Trophoblast cell (in vitro differentiated cells and primary cell): ENCODE measurements at regions not wholly inside any gene's neighbourhood (a gene's known extent, or its start where the extent isn't known, plus 50 kb on each side); places are given as distances from the start of the nearest gene placed in this dataset.

Experiments used
- DNase-seq, 2 donors: peaks; one replicate each; pipeline ENCODE4 v3.0.0-alpha.2; 2016
- H2AFZ ChIP-seq: 2 replicates; pipeline ENCODE4 v1.6.1; 2013; ENCODE audit warnings: low read length, moderate library complexity, mild to moderate bottlenecking; ENCODE audit not compliant: insufficient read depth, poor library complexity
- H2AK5ac ChIP-seq: 2 replicates; pipeline ENCODE4 v1.6.1; 2013; ENCODE audit warnings: mild to moderate bottlenecking, low read length
- H2BK120ac ChIP-seq: 2 replicates; pipeline ENCODE4 v1.6.1; 2013; ENCODE audit warnings: low read length, mild to moderate bottlenecking, moderate library complexity; ENCODE audit not compliant: insufficient read depth, poor library complexity
- H2BK12ac ChIP-seq: 2 replicates; pipeline ENCODE4 v1.6.1; 2013; ENCODE audit warnings: mild to moderate bottlenecking, low read length, moderate library complexity
- H2BK5ac ChIP-seq: 2 replicates; pipeline ENCODE4 v1.6.1; 2013; ENCODE audit warnings: low read length, low read depth, moderate library complexity, mild to moderate bottlenecking; ENCODE audit not compliant: poor library complexity
- H3K14ac ChIP-seq: 2 replicates; pipeline ENCODE4 v1.6.1; 2013; ENCODE audit warnings: mild to moderate bottlenecking, low read length
- H3K18ac ChIP-seq: 2 replicates; pipeline ENCODE4 v1.6.1; 2013; ENCODE audit warnings: mild to moderate bottlenecking, low read length
- H3K23ac ChIP-seq: 2 replicates; pipeline ENCODE4 v1.6.1; 2013; ENCODE audit warnings: low read length
- H3K27ac ChIP-seq: 2 replicates; pipeline ENCODE4 v1.5.1; 2013; ENCODE audit warnings: low read depth, mild to moderate bottlenecking, inconsistent platforms, low read length, moderate library complexity
- H3K27me3 ChIP-seq: 2 replicates; pipeline ENCODE4 v1.6.1; 2013; ENCODE audit warnings: inconsistent platforms, mild to moderate bottlenecking, low read length, moderate library complexity; ENCODE audit not compliant: insufficient read depth
- H3K36me3 ChIP-seq, 2 experiments: 1 replicate in 1 of 2; 2 replicates in 1 of 2; pipeline ENCODE4 v1.6.1; 2013; ENCODE audit warnings: low read length in 2 of 2, mild to moderate bottlenecking in 2 of 2, moderate library complexity in 1 of 2; ENCODE audit not compliant: insufficient read depth in 2 of 2, control insufficient read depth in 1 of 2
- H3K4ac ChIP-seq: 2 replicates; pipeline ENCODE4 v1.6.1; 2013; ENCODE audit warnings: low read depth, mild to moderate bottlenecking, low read length, moderate library complexity
- H3K4me1 ChIP-seq, 2 experiments: 1 replicate in 1 of 2; 2 replicates in 1 of 2; pipeline ENCODE4 v1.6.1; 2013; ENCODE audit warnings: low read length in 2 of 2, mild to moderate bottlenecking in 2 of 2, moderate library complexity in 1 of 2; ENCODE audit not compliant: insufficient read depth in 2 of 2, control insufficient read depth in 1 of 2
- H3K4me2 ChIP-seq: 2 replicates; pipeline ENCODE4 v1.6.1; 2013; ENCODE audit warnings: inconsistent platforms, mild to moderate bottlenecking, low read length, moderate library complexity
- H3K4me3 ChIP-seq: 2 replicates; pipeline ENCODE4 v1.5.1; 2013; ENCODE audit warnings: mild to moderate bottlenecking, low read depth, low read length, inconsistent platforms
- H3K79me1 ChIP-seq: one replicate; pipeline ENCODE4 v1.6.1; 2013; ENCODE audit warnings: low read length
- H3K79me2 ChIP-seq: 2 replicates; pipeline ENCODE4 v1.6.1; 2013; ENCODE audit warnings: low read length, mild to moderate bottlenecking; ENCODE audit not compliant: control insufficient read depth, insufficient read depth, poor library complexity
- H3K9ac ChIP-seq: 2 replicates; pipeline ENCODE4 v1.6.1; 2013; ENCODE audit warnings: mild to moderate bottlenecking, low read length
- H3K9me3 ChIP-seq: 2 replicates; pipeline ENCODE4 v1.6.1; 2013; ENCODE audit warnings: low read depth, mild to moderate bottlenecking, control low read depth, inconsistent platforms, low read length; ENCODE audit not compliant: insufficient read depth
- H4K12ac ChIP-seq: 2 replicates; pipeline ENCODE4 v1.6.1; 2013; ENCODE audit warnings: low read depth, mild to moderate bottlenecking, low read length, moderate library complexity
- H4K8ac ChIP-seq: 2 replicates; pipeline ENCODE4 v1.6.1; 2013; ENCODE audit warnings: low read depth, mild to moderate bottlenecking, low read length, moderate library complexity
- H4K91ac ChIP-seq: one replicate; pipeline ENCODE4 v1.6.1; 2013; ENCODE audit warnings: low read depth, mild to moderate bottlenecking, low read length, moderate library complexity
- WGBS: extraction: QIAGEN DNeasy Blood & Tissue Kit; methylation state at CpG from one replicate; pipeline ENCODE4 v1.1.7; 2013; ENCODE audit warnings: missing lambda C conversion rate; ENCODE audit not compliant: insufficient read length, insufficient coverage; ENCODE audit errors: extremely low coverage; 5-methylcytosine and 5-hydroxymethylcytosine counted together

DNA sequence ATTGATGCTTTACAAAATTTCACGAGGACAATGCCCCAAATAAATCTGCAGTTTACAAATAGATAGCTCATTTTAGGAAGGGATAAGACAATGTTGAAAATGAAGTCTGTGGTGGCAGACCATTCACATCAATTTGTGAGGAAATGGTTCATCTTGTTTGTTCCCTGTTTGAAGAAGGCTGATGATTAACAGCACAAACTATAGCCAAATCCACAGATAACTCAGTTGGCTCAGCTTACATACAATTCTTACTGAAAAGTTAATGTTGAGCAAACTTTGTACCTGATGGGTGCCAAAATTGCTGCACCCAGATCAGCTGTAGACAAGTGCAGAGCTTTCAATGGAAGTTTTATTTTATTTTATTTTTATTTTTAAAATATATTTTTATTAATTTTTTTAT, 763.9 kb downstream of the DOK5 start:
- Histone ChIP-seq H3K9ac (no peak overlapping the region), H3K18ac (no peak overlapping the region), H3K9me3 (no peaks in the 10 kb centered on the region), H4K12ac (no peak overlapping the region), H3K79me1 (no peaks in the 10 kb centered on the region), H3K36me3 (no peaks in the 10 kb centered on the region), H3K79me2 (no peaks in the 10 kb centered on the region), H3K4me2 (no peak overlapping the region), H2BK12ac (no peak overlapping the region), H2BK120ac (no peak overlapping the region), H3K27me3 (no peaks in the 10 kb centered on the region), H4K91ac (no peak overlapping the region), H3K27ac (no peak overlapping the region), H2BK5ac (no peak overlapping the region), H4K8ac (no peak overlapping the region), H2AFZ (no peak overlapping the region), H3K14ac (no peak overlapping the region), H3K4me3 (no peak overlapping the region), H3K4me1 (no peaks in the 10 kb centered on the region), H3K4ac (no peak overlapping the region), H3K23ac (no peak overlapping the region), H2AK5ac (no peak overlapping the region)
- WGBS, result no CpG with 5 or more reads among the region's 1 CpG
- DNase-seq, result no peak

DNA sequence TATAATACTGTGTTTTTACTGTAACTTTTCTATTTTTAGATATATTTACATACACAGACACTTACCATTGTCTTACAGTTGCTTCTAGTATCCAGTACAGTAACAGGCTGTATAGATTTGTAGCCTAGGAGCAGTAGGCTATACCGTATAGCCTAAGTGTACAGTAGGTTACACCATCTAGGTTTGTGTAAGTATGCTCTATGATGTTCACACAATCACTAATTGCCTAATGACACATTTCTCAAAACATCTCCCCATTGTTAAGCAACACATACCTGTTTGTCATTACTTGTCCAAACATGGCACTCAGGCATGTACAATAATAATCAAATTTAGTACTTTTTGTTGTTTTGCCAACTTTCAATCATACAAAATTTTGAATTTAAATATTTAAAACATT, 757.3 kb downstream of the DOK5 start:
- Histone ChIP-seq H2AFZ (no peak overlapping the region), H4K12ac (no peak overlapping the region), H3K4ac (no peak overlapping the region), H4K8ac (no peak overlapping the region), H3K4me2 (no peak overlapping the region), H3K4me1 (no peaks in the 10 kb centered on the region), H3K18ac (no peak overlapping the region), H2AK5ac (no peak overlapping the region), H2BK120ac (no peak overlapping the region), H3K27me3 (no peaks in the 10 kb centered on the region), H3K9ac (no peak overlapping the region), H3K79me1 (no peaks in the 10 kb centered on the region), H3K27ac (no peak overlapping the region), H4K91ac (no peak overlapping the region), H3K9me3 (no peaks in the 10 kb centered on the region), H3K23ac (no peak overlapping the region), H3K14ac (no peak overlapping the region), H3K4me3 (no peak overlapping the region), H3K36me3 (no peaks in the 10 kb centered on the region), H2BK12ac (no peak overlapping the region), H3K79me2 (no peaks in the 10 kb centered on the region), H2BK5ac (no peak overlapping the region)
- WGBS, result no CpG with 5 or more reads among the region's 1 CpG
- no peak for DNase-seq

DNA sequence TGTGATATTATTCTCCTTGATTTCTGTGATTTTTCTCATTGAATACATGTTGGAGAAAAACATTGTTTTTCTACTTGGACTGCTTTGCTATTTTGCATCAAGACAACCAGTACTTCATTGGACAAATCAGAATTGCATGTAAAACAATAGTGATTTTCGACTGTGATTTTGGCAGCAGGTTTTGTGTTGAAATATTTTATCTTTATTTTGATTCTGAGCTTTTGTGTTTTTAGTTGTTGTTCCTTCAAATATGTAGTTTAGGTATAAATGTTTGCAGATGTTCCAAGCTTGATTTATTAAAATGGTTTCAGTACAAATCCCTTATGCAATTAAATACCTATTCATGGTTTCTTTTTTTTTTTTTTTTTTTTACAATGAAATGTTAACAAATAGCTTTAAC, 754.1 kb downstream of the DOK5 start:
- no peak overlapping the region for H3K14ac ChIP-seq
- no peaks in the 10 kb centered on the region for H3K9me3 ChIP-seq
- H4K12ac ChIP-seq, result no peak overlapping the region
- no peak overlapping the region for H3K4ac ChIP-seq
- H3K23ac ChIP-seq, result no peak overlapping the region
- DNase-seq, result no peak
- no peak overlapping the region for H2AFZ ChIP-seq
- H4K8ac ChIP-seq, result no peak overlapping the region
- H2BK12ac ChIP-seq, result no peak overlapping the region
- no peak overlapping the region for H3K4me2 ChIP-seq
- H3K79me1 ChIP-seq, result no peaks in the 10 kb centered on the region
- no peaks in the 10 kb centered on the region for H3K4me1 ChIP-seq
- no peaks in the 10 kb centered on the region for H3K27me3 ChIP-seq
- H3K18ac ChIP-seq, result no peak overlapping the region
- no peak overlapping the region for H3K9ac ChIP-seq
- H3K36me3 ChIP-seq, result no peaks in the 10 kb centered on the region
- no peaks in the 10 kb centered on the region for H3K79me2 ChIP-seq
- no peak overlapping the region for H2BK120ac ChIP-seq
- H2AK5ac ChIP-seq, result no peak overlapping the region
- WGBS, result no CpG with 5 or more reads among the region's 1 CpG
- no peak overlapping the region for H3K27ac ChIP-seq
- no peak overlapping the region for H2BK5ac ChIP-seq
- H3K4me3 ChIP-seq, result no peak overlapping the region
- no peak overlapping the region for H4K91ac ChIP-seq

DNA sequence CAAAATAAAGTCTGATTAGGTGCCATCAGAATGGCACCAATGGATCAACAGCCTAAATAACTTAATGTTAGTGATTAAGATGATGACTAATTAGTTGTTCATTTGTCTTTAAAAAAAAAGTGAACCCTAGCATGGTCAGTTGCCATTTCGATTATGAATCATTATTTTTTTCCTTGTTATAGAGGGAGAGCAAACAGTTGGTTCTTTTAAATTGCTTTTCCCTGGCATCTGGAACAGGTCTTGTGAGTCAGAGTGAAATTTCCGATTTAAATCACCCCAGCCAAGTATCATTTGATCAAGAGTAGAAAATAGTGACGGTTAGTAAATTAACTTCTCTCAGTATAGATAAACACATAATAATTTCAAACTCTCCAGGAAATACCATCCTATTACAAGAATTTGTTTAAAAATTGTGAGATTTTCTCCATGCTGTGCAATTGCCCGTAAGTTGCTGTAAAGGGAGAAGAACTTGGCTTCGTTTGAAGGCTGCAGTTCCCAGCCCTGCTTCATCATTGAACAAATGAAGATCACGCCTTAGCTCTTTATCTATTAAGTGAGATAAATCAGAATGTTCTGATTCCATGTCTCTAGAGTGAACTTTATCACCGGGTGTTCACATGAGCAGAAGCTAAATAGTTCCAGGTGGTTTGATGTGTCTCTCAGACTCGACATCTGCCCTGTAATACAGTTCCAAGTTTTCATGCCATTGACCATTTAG, 741.3 kb downstream of the DOK5 start:
- no peak overlapping the region for H2AFZ ChIP-seq
- no peak overlapping the region for H3K4ac ChIP-seq
- H3K27ac ChIP-seq, result no peak overlapping the region
- no peak overlapping the region for H2BK120ac ChIP-seq
- H3K79me2 ChIP-seq, result no peaks in the 10 kb centered on the region
- no peak overlapping the region for H3K9ac ChIP-seq
- no peak overlapping the region for H3K18ac ChIP-seq
- H3K4me1 ChIP-seq, result no peaks in the 10 kb centered on the region
- no peak overlapping the region for H2BK5ac ChIP-seq
- no peaks in the 10 kb centered on the region for H3K79me1 ChIP-seq
- no peak for DNase-seq
- no peak overlapping the region for H3K14ac ChIP-seq
- H3K4me3 ChIP-seq, result no peak overlapping the region
- WGBS, result no CpG with 5 or more reads among the region's 8 CpGs
- no peak overlapping the region for H4K12ac ChIP-seq
- H3K23ac ChIP-seq, result no peak overlapping the region
- H3K36me3 ChIP-seq, result no peaks in the 10 kb centered on the region
- H4K91ac ChIP-seq, result no peak overlapping the region
- no peak overlapping the region for H2BK12ac ChIP-seq
- no peak overlapping the region for H2AK5ac ChIP-seq
- no peaks in the 10 kb centered on the region for H3K9me3 ChIP-seq
- no peaks in the 10 kb centered on the region for H3K27me3 ChIP-seq
- no peak overlapping the region for H4K8ac ChIP-seq
- no peak overlapping the region for H3K4me2 ChIP-seq
